ENCODE measurements at regions not wholly inside any gene's neighbourhood (a gene's known extent, or its start where the extent isn't known, plus 50 kb on each side); places are given as distances from the start of the nearest gene placed in this dataset.

DNA sequence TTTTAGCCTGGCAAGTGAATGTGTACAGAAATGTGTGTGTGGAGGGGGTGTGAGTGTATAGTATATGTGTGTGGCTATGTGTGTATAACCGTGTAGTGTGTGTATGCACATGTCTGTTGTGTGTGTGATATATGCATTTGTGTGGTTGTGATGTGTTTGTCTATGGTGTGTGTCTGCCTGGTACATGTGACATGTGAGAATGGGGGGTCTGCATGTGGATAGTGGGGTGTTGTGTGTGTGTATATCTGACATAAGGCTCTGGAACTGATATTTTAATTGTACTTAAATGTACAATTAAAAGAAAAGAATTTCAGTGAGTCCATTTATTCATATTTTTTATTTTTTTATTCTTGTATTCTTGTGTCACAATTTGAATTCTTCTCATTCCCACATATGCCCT, 57.2 kb upstream of the CNR1 start:
- 88% methylated on average over 1 of the region's 1 CpG; no CpG with 5 or more reads in 1 of the 2 experiments for WGBS, 2 experiments (ENCODE audit: insufficient coverage in 1 of 2, insufficient read length in 1 of 2)
- H3K36me3 ChIP-seq (ENCODE audit: control insufficient read depth, insufficient read depth, low read length) = no peaks in the 10 kb centered on the region
- no peaks in the 10 kb centered on the region for H3K27me3 ChIP-seq (ENCODE audit: control insufficient read depth, insufficient read depth, low read length, poor library complexity, severe bottlenecking)
- H3K27ac ChIP-seq (ENCODE audit: low read depth, low read length) = no peak overlapping the region
- H3K9me3 ChIP-seq (ENCODE audit: control insufficient read depth, low read length) = no peaks in the 10 kb centered on the region
- Mint-ChIP-seq H3K4me3 (no peak overlapping the region), H3K9me3 (no peaks in the 10 kb centered on the region), H3K27ac (no peak overlapping the region), H3K4me1 (no peaks in the 10 kb centered on the region), H3K27me3 (ENCODE audit: insufficient read depth) (no peaks in the 10 kb centered on the region), H3K36me3 (ENCODE audit: low read depth) (no peaks in the 10 kb centered on the region)
- TF ChIP-seq, protein P1, sequence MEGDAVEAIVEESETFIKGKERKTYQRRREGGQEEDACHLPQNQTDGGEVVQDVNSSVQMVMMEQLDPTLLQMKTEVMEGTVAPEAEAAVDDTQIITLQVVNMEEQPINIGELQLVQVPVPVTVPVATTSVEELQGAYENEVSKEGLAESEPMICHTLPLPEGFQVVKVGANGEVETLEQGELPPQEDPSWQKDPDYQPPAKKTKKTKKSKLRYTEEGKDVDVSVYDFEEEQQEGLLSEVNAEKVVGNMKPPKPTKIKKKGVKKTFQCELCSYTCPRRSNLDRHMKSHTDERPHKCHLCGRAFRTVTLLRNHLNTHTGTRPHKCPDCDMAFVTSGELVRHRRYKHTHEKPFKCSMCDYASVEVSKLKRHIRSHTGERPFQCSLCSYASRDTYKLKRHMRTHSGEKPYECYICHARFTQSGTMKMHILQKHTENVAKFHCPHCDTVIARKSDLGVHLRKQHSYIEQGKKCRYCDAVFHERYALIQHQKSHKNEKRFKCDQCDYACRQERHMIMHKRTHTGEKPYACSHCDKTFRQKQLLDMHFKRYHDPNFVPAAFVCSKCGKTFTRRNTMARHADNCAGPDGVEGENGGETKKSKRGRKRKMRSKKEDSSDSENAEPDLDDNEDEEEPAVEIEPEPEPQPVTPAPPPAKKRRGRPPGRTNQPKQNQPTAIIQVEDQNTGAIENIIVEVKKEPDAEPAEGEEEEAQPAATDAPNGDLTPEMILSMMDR (conservative IDR thresholded peaks at IDR 0.05) = no peak
- H3K4me3 ChIP-seq (ENCODE audit: low read length) = no peak overlapping the region
- H3K4me1 ChIP-seq (ENCODE audit: control insufficient read depth, insufficient read depth, low read length) = no peaks in the 10 kb centered on the region
- DNase-seq = no peak
- no peak overlapping the region for H3K9ac ChIP-seq (ENCODE audit: extremely low read depth, low read length, poor library complexity, severe bottlenecking)

DNA sequence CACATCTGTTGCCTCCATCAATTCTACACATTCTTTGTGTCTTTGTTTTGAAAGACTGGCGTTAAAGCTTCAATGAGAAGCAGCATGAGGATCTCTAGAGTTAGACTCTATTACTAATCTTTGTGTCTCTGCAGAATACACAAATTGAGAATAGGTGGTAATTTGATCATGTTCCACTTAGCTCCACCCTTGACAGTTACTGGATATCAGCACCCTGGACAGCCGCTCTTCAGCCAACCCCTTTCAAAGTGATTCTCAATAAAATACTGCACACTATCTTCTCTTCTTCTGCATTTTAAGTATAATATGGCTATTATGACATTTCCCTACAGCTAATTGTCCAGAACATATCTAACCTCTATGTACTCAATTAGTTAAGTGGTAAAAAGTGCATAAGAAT, 54.3 kb upstream of the CNR1 start:
- no peaks in the 10 kb centered on the region for H3K27me3 ChIP-seq (ENCODE audit: control insufficient read depth, insufficient read depth, low read length, poor library complexity, severe bottlenecking)
- WGBS, 2 experiments (ENCODE audit: insufficient coverage in 1 of 2, insufficient read length in 1 of 2) = 20 to 64% methylated on average over 1 to 2 of the region's 2 CpGs
- H3K4me1 ChIP-seq (ENCODE audit: control insufficient read depth, insufficient read depth, low read length) = no peaks in the 10 kb centered on the region
- no peak overlapping the region for H3K4me3 ChIP-seq (ENCODE audit: low read length)
- H3K9ac ChIP-seq (ENCODE audit: extremely low read depth, low read length, poor library complexity, severe bottlenecking) = no peak overlapping the region
- no peak overlapping the region for H3K27ac ChIP-seq (ENCODE audit: low read depth, low read length)
- H3K9me3 ChIP-seq (ENCODE audit: control insufficient read depth, low read length) = no peaks in the 10 kb centered on the region
- no peaks in the 10 kb centered on the region for H3K36me3 ChIP-seq (ENCODE audit: control insufficient read depth, insufficient read depth, low read length)
- TF ChIP-seq, protein P1 (conservative IDR thresholded peaks at IDR 0.05) = no peak
- no peak overlapping the region for H3K4me3 Mint-ChIP-seq
- H3K27me3 Mint-ChIP-seq (ENCODE audit: insufficient read depth) = no peaks in the 10 kb centered on the region
- no peak overlapping the region for H3K27ac Mint-ChIP-seq
- no peaks in the 10 kb centered on the region for H3K9me3 Mint-ChIP-seq
- peak; percentile 74 for DNase-seq
- H3K4me1 Mint-ChIP-seq = no peaks in the 10 kb centered on the region
- no peaks in the 10 kb centered on the region for H3K36me3 Mint-ChIP-seq (ENCODE audit: low read depth)

DNA sequence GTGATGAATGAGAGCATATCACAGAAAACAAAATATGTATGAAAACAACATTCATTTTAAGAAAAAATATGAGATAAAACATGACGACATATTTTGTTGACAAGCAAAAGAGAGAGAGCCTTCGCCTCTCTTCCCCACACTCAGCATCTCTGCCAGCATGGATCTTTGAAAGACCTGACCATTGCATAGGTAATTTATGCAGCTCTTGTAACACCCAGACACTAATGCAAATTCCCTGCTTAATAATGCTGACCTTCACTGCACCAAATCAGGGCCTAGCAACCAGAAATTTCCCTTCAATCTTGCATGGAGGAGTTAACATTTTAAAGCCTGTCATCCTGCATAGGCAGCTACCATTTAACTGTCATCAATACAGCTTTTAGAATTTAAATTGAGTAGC, 50.0 kb upstream of the CNR1 start:
- WGBS, 2 experiments (ENCODE audit: insufficient coverage in 1 of 2, insufficient read length in 1 of 2) = 88% methylated on average over 2 of the region's 2 CpGs; no CpG with 5 or more reads in 1 of the 2 experiments
- no peak overlapping the region for H3K4me3 ChIP-seq (ENCODE audit: low read length)
- Mint-ChIP-seq H3K4me1 (no peaks in the 10 kb centered on the region), H3K27me3 (ENCODE audit: insufficient read depth) (no peaks in the 10 kb centered on the region), H3K27ac (no peak overlapping the region), H3K36me3 (ENCODE audit: low read depth) (no peaks in the 10 kb centered on the region), H3K9me3 (no peaks in the 10 kb centered on the region), H3K4me3 (no peak overlapping the region)
- no peak overlapping the region for H3K9ac ChIP-seq (ENCODE audit: extremely low read depth, low read length, poor library complexity, severe bottlenecking)
- no peak for DNase-seq
- H3K9me3 ChIP-seq (ENCODE audit: control insufficient read depth, low read length) = no peaks in the 10 kb centered on the region
- no peak overlapping the region for H3K27ac ChIP-seq (ENCODE audit: low read depth, low read length)
- H3K4me1 ChIP-seq (ENCODE audit: control insufficient read depth, insufficient read depth, low read length) = no peaks in the 10 kb centered on the region
- no peaks in the 10 kb centered on the region for H3K36me3 ChIP-seq (ENCODE audit: control insufficient read depth, insufficient read depth, low read length)
- TF ChIP-seq, protein P1 (conservative IDR thresholded peaks at IDR 0.05) = no peak
- H3K27me3 ChIP-seq (ENCODE audit: control insufficient read depth, insufficient read depth, low read length, poor library complexity, severe bottlenecking) = no peaks in the 10 kb centered on the region

All from endodermal cell (in vitro differentiated cells).